HL-60 (cell line): ENCODE measurements at regions not wholly inside any gene's neighbourhood (a gene's known extent, or its start where the extent isn't known, plus 50 kb on each side); places are given as distances from the start of the nearest gene placed in this dataset.

Experiments
- POLR2AphosphoS5 ChIP-seq: IDR thresholded peaks from 2 replicates; pipeline ENCODE4 v1.6.1; 2012; ENCODE audit warnings: low read depth
- TF ChIP-seq, protein P1 (sequence below): IDR thresholded peaks from one replicate; pipeline ENCODE4 v1.5.1; 2011; ENCODE audit warnings: low read length, control low read depth, inconsistent platforms; ENCODE audit not compliant: insufficient read depth

DNA sequence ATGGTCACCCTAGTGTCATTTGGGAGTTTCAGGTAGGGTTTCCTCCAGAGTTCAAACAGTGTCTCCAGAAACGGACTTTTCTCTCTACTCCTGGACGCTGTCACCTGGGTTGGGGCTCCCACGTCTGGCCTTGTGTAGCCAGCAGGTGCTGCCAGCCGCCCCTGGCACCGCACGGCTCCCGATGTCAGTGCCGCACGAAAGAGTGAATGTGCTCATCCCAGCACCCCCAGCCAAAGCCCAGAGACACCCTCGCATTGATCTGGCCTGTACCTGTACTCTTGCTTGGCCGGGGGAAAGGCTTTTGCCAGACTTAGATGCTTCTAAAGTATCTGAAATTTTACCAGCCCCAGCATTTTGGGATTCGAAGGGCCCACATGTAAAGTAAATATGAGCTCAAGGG is 351.9 kb downstream of the C16orf95 start:
- no peak for TF ChIP-seq POLR2AphosphoS5
- TF ChIP-seq, protein P1, sequence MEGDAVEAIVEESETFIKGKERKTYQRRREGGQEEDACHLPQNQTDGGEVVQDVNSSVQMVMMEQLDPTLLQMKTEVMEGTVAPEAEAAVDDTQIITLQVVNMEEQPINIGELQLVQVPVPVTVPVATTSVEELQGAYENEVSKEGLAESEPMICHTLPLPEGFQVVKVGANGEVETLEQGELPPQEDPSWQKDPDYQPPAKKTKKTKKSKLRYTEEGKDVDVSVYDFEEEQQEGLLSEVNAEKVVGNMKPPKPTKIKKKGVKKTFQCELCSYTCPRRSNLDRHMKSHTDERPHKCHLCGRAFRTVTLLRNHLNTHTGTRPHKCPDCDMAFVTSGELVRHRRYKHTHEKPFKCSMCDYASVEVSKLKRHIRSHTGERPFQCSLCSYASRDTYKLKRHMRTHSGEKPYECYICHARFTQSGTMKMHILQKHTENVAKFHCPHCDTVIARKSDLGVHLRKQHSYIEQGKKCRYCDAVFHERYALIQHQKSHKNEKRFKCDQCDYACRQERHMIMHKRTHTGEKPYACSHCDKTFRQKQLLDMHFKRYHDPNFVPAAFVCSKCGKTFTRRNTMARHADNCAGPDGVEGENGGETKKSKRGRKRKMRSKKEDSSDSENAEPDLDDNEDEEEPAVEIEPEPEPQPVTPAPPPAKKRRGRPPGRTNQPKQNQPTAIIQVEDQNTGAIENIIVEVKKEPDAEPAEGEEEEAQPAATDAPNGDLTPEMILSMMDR: no peak
